ENCODE measurements at regions not wholly inside any gene's neighbourhood (a gene's known extent, or its start where the extent isn't known, plus 50 kb on each side); places are given as distances from the start of the nearest gene placed in this dataset.

DNA sequence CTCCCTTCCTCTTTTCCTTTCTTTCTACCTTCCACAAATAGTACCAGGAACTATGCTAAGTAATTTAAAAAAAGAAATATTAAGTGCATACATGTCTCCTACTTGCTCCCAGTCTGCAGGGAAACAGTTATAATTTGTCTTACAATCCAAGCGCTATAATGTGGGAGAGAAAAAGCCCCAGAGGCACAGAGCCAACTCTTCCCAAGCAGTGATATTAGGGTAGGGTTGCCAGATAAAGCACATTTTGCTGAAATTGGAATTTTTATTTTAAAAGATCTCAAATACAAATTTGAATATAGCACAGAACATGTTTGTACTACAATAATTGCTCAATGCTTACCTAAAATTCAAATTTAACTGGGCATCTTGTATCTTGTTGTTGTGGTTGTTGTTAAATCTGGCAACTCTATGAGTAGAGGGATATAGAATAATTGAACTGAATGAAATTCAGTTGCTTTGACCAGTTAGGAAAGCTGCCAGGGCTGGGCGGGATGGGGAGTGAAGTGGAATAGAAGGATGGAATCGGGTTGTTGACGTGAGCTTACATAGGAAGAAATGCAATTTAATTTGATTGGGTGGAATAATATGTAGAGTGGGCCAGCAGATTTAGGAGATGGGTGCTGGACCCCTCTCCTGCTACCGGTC lies 52.6 kb upstream of the USP3 start:
- TF ChIP-seq POLR2A (IDR thresholded peaks at IDR 0.05): no peak
- TF ChIP-seq, protein P1, sequence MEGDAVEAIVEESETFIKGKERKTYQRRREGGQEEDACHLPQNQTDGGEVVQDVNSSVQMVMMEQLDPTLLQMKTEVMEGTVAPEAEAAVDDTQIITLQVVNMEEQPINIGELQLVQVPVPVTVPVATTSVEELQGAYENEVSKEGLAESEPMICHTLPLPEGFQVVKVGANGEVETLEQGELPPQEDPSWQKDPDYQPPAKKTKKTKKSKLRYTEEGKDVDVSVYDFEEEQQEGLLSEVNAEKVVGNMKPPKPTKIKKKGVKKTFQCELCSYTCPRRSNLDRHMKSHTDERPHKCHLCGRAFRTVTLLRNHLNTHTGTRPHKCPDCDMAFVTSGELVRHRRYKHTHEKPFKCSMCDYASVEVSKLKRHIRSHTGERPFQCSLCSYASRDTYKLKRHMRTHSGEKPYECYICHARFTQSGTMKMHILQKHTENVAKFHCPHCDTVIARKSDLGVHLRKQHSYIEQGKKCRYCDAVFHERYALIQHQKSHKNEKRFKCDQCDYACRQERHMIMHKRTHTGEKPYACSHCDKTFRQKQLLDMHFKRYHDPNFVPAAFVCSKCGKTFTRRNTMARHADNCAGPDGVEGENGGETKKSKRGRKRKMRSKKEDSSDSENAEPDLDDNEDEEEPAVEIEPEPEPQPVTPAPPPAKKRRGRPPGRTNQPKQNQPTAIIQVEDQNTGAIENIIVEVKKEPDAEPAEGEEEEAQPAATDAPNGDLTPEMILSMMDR (IDR thresholded peaks at IDR 0.05): no peak
